Astrocyte (in vitro differentiated cells and primary cell): ENCODE measurements at regions not wholly inside any gene's neighbourhood (a gene's known extent, or its start where the extent isn't known, plus 50 kb on each side); places are given as distances from the start of the nearest gene placed in this dataset.

ENCODE experiments used
- CTCF ChIP-seq: IDR thresholded peaks from 2 replicates; pipeline ENCODE4 v1.5.1; 2011; ENCODE audit warnings: low read depth, mild to moderate bottlenecking, inconsistent platforms, low read length, moderate library complexity; ENCODE audit not compliant: insufficient read depth
- EZH2 ChIP-seq: IDR thresholded peaks from 2 replicates; pipeline ENCODE4 v1.6.1; 2012; ENCODE audit warnings: mild to moderate bottlenecking, low read length, inconsistent platforms; ENCODE audit not compliant: insufficient read depth

GRCh38 chr6:90885611-90886056 lies 298.8 kb upstream of the MAP3K7 start:
- no peak for TF ChIP-seq CTCF
- TF ChIP-seq EZH2, result no peak
